Osteocyte (in vitro differentiated cells): ENCODE measurements at regions not wholly inside any gene's neighbourhood (a gene's known extent, or its start where the extent isn't known, plus 50 kb on each side); places are given as distances from the start of the nearest gene placed in this dataset.

Source experiments
- DNase-seq: peaks from one replicate; pipeline ENCODE4 v3.0.0; 2021; ENCODE audit warnings: mixed read lengths; ENCODE audit not compliant: unreplicated experiment; ENCODE audit errors: extremely low spot score
- H3K27ac Mint-ChIP-seq: one replicate; pipeline ENCODE4 v1.8.0; 2021; ENCODE audit warnings: mild to moderate bottlenecking, mixed read lengths; ENCODE audit not compliant: unreplicated experiment
- H3K27me3 Mint-ChIP-seq: one replicate; pipeline ENCODE4 v1.8.0; 2021; ENCODE audit warnings: mixed read lengths; ENCODE audit not compliant: unreplicated experiment
- H3K36me3 Mint-ChIP-seq: one replicate; pipeline ENCODE4 v1.8.0; 2021; ENCODE audit warnings: mixed read lengths; ENCODE audit not compliant: unreplicated experiment
- H3K4me1 Mint-ChIP-seq: one replicate; pipeline ENCODE4 v1.8.0; 2021; ENCODE audit warnings: mixed read lengths; ENCODE audit not compliant: unreplicated experiment
- H3K4me3 Mint-ChIP-seq: one replicate; pipeline ENCODE4 v1.8.0; 2021; ENCODE audit warnings: mild to moderate bottlenecking, moderate library complexity, mixed read lengths; ENCODE audit not compliant: unreplicated experiment
- H3K9me3 Mint-ChIP-seq: one replicate; pipeline ENCODE4 v1.8.0; 2021; ENCODE audit warnings: mixed read lengths; ENCODE audit not compliant: unreplicated experiment
- CTCF ChIP-seq: fragments of 200-600 bp; sonication (generic); IDR thresholded peaks from 2 replicates; pipeline ENCODE4 v1.5.0; 2021; ENCODE audit warnings: antibody characterized with exemption, mild to moderate bottlenecking, moderate library complexity

DNA sequence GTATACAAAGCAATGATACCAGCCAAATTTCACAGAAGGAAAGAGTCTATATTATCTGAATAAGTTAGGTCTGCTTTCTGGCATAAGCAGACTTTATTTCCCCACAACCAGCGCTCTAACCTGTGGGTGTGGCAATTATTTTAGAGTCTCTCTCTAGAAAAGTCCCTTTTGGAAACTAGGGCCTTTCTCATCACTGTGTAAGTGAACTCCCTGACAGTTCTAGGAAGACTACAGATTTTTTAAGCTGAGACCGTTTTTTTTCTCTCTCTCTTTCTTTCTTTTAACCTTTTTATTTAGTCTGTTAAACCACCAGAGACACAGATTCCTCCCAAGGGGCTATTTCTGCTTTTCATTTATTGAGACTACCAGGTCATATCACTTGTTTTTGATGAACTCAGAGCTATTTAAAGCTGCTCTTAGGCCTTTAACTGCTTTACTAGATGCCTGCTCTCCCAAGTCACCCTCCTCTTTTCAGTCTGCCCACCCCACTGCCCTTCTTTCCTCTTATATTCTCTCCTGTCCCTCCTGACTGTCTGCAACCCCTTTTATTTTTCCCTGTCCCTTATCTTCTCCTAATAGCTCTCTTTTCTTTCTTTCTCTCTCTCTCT, 69.2 kb upstream of the ARHGAP5 start:
- no peak for TF ChIP-seq CTCF
- H3K27ac Mint-ChIP-seq: no peak overlapping the region
- no peak overlapping the region for H3K4me3 Mint-ChIP-seq
- H3K36me3 Mint-ChIP-seq: no peaks in the 10 kb centered on the region
- H3K4me1 Mint-ChIP-seq: peaks cover 7% of the 10 kb centered on the region
- no peaks in the 10 kb centered on the region for H3K27me3 Mint-ChIP-seq
- no peaks in the 10 kb centered on the region for H3K9me3 Mint-ChIP-seq
- no peak for DNase-seq

- Mint-ChIP-seq H3K9me3 (no peaks in the 10 kb centered on the region), H3K4me3 (no peak overlapping the region), H3K4me1 (peaks cover 7% of the 10 kb centered on the region), H3K36me3 (no peaks in the 10 kb centered on the region), H3K27me3 (no peaks in the 10 kb centered on the region), H3K27ac (no peak overlapping the region)
- DNase-seq: no peak
- no peak for TF ChIP-seq CTCF
Observed at GRCh38 chr14:32008602-32009193, 68.4 kb upstream of the ARHGAP5 start.

DNA sequence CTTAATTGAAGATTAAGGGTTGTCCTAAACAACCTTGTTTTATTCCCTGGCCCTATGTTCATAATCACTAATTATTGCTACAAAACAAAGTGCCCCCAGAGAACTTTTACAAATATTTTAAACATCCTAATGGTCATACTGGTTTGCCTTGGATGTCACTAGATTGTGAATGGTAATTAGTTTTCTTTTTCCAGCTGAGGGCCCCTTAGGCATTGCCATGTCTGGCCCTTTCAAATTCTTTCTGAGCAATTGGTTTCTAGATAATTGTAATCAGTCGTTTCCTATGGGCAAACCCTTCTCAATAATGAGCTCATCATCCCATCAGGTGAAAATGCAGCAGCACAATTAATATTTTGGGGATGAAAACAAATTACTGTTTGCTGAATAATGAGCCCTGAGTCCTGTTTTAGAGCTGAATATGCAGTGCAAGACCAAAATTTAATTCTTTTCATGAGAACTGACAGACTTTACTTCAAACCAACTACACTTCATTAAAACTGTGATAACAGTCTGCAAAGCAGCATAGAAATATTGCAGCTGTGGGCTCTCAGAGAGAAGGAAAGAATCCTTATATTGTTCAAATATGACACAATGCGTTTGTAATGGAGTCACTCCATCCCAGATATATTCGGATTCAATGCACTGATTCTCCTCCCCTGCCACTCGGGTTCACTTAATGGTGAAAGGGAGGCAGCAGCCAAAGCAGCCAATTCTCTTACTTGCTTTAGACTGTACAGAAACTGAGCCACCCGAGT, 67.7 kb upstream of the ARHGAP5 start:
- Mint-ChIP-seq H3K4me1 (peaks cover 7% of the 10 kb centered on the region), H3K36me3 (no peaks in the 10 kb centered on the region), H3K27ac (no peak overlapping the region), H3K9me3 (no peaks in the 10 kb centered on the region), H3K27me3 (no peaks in the 10 kb centered on the region), H3K4me3 (no peak overlapping the region)
- TF ChIP-seq CTCF: no peak
- no peak for DNase-seq

- Mint-ChIP-seq H3K9me3 (no peaks in the 10 kb centered on the region), H3K27ac (no peak overlapping the region), H3K4me3 (no peak overlapping the region)
Observed at GRCh38 chr14:32009976-32010581, 67.0 kb upstream of the ARHGAP5 start.

More at GRCh38 chr14:32009976-32010581, 67.0 kb upstream of the ARHGAP5 start:
- peaks cover 7% of the 10 kb centered on the region for H3K4me1 Mint-ChIP-seq
- no peaks in the 10 kb centered on the region for H3K27me3 Mint-ChIP-seq
- TF ChIP-seq CTCF: no peak
- no peak for DNase-seq
- H3K36me3 Mint-ChIP-seq: no peaks in the 10 kb centered on the region
